MM.1S (cell line): ENCODE measurements at regions not wholly inside any gene's neighbourhood (a gene's known extent, or its start where the extent isn't known, plus 50 kb on each side); places are given as distances from the start of the nearest gene placed in this dataset.

Experiments
- DNase-seq: peaks from one replicate; pipeline ENCODE4 v3.0.0-alpha.2; 2015
- H2AFZ ChIP-seq: fragments of 300-600 bp; sonication (generic); 2 replicates; pipeline ENCODE4 v1.6.0; 2016; ENCODE audit warnings: antibody characterized with exemption, low read length
- H3F3A ChIP-seq: fragments of 300-600 bp; sonication (generic); 2 replicates; pipeline ENCODE4 v1.6.1; 2016; ENCODE audit warnings: mild to moderate bottlenecking, antibody characterized with exemption, low read length, moderate library complexity, mixed read lengths; ENCODE audit not compliant: insufficient read depth
- H3K27ac ChIP-seq: fragments of 300-600 bp; sonication (generic); 2 replicates; pipeline ENCODE4 v1.5.1; 2016; ENCODE audit warnings: mild to moderate bottlenecking, low read length
- H3K27me3 ChIP-seq: fragments of 300-600 bp; sonication (generic); replicated peaks from 2 replicates; pipeline ENCODE4 v1.6.0; 2016; ENCODE audit warnings: low read length; ENCODE audit not compliant: insufficient read depth
- H3K36me3 ChIP-seq: fragments of 300-600 bp; sonication (generic); replicated peaks from 2 replicates; pipeline ENCODE4 v1.6.1; 2016; ENCODE audit warnings: mild to moderate bottlenecking, low read length, mixed read lengths; ENCODE audit not compliant: insufficient read depth
- H3K4me1 ChIP-seq: fragments of 300-600 bp; sonication (generic); 2 replicates; pipeline ENCODE4 v1.6.1; 2016; ENCODE audit warnings: low read length, mixed read lengths
- H3K4me2 ChIP-seq: fragments of 300-600 bp; sonication (generic); 2 replicates; pipeline ENCODE4 v1.6.0; 2016; ENCODE audit warnings: low read depth, low read length
- H3K4me3 ChIP-seq: fragments of 300-600 bp; sonication (generic); 2 replicates; pipeline ENCODE4 v1.5.1; 2016; ENCODE audit warnings: low read length, mixed read lengths
- H3K79me2 ChIP-seq: fragments of 300-600 bp; sonication (generic); 2 replicates; pipeline ENCODE4 v1.6.1; 2016; ENCODE audit warnings: mixed run types, low read length, mixed read lengths
- H3K9ac ChIP-seq: fragments of 300-600 bp; sonication (generic); 2 replicates; pipeline ENCODE4 v1.6.1; 2016; ENCODE audit warnings: low read length, mixed read lengths
- H3K9me2 ChIP-seq: fragments of 300-600 bp; sonication (generic); replicated peaks from 2 replicates; pipeline ENCODE4 v1.6.1; 2016; ENCODE audit warnings: mild to moderate bottlenecking, low read length, mixed read lengths; ENCODE audit not compliant: insufficient read depth
- H3K9me3 ChIP-seq: fragments of 300-600 bp; sonication (generic); replicated peaks from 2 replicates; pipeline ENCODE4 v1.6.1; 2016; ENCODE audit warnings: mild to moderate bottlenecking, low read length, mixed read lengths; ENCODE audit not compliant: insufficient read depth
- H4K20me1 ChIP-seq: fragments of 300-600 bp; sonication (generic); 2 replicates; pipeline ENCODE4 v1.6.1; 2016; ENCODE audit warnings: mild to moderate bottlenecking, low read length, moderate library complexity, mixed read lengths; ENCODE audit not compliant: insufficient read depth
- CTCF ChIP-seq: fragments of 300-600 bp; sonication (generic); IDR thresholded peaks from 2 replicates; pipeline ENCODE4 v1.5.1; 2016; ENCODE audit warnings: antibody characterized with exemption, low read length, mixed read lengths
- EZH2 ChIP-seq: fragments of 300-600 bp; sonication (generic); optimal IDR thresholded peaks from 2 replicates; pipeline ENCODE3; 2017; ENCODE audit warnings: low read depth, mild to moderate bottlenecking, antibody characterized with exemption, low read length, mixed read lengths
- EZH2phosphoT487 ChIP-seq: fragments of 300-600 bp; sonication (generic); IDR thresholded peaks from 2 replicates; pipeline ENCODE4 v1.6.1; 2018; ENCODE audit warnings: antibody characterized with exemption, low read length

- TF ChIP-seq EZH2 (no peak), CTCF (no peak), EZH2phosphoT487 (no peak)
- H3K4me1 ChIP-seq, result no peaks in the 10 kb centered on the region
- H3F3A ChIP-seq, result no peaks in the 10 kb centered on the region
- H3K9me3 ChIP-seq, result no peaks in the 10 kb centered on the region
- H3K9ac ChIP-seq, result no peak overlapping the region
- DNase-seq, result no peak
- no peak overlapping the region for H3K27ac ChIP-seq
- H2AFZ ChIP-seq, result no peak overlapping the region
- H3K36me3 ChIP-seq, result no peaks in the 10 kb centered on the region
- no peak overlapping the region for H3K4me3 ChIP-seq
- H3K4me2 ChIP-seq, result no peak overlapping the region
- no peaks in the 10 kb centered on the region for H3K27me3 ChIP-seq
- no peaks in the 10 kb centered on the region for H3K9me2 ChIP-seq
- no peaks in the 10 kb centered on the region for H4K20me1 ChIP-seq
- no peaks in the 10 kb centered on the region for H3K79me2 ChIP-seq
Measured at GRCh38 chr5:167594750-167595149, 696.7 kb upstream of the WWC1 start.

GRCh38 chr5:167595196-167595595 lies 696.2 kb upstream of the WWC1 start:
- Histone ChIP-seq H3K79me2 (no peaks in the 10 kb centered on the region), H3K4me1 (no peaks in the 10 kb centered on the region), H2AFZ (no peak overlapping the region), H3K4me3 (no peak overlapping the region), H3K9me3 (no peaks in the 10 kb centered on the region), H3K36me3 (no peaks in the 10 kb centered on the region), H3K9ac (no peak overlapping the region), H3K9me2 (no peaks in the 10 kb centered on the region), H3F3A (no peaks in the 10 kb centered on the region), H3K27me3 (no peaks in the 10 kb centered on the region), H3K4me2 (no peak overlapping the region), H4K20me1 (no peaks in the 10 kb centered on the region), H3K27ac (no peak overlapping the region)
- TF ChIP-seq EZH2phosphoT487, result no peak
- TF ChIP-seq EZH2, result no peak
- TF ChIP-seq CTCF, result no peak
- no peak for DNase-seq

- no peaks in the 10 kb centered on the region for H3K79me2 ChIP-seq
- no peak for TF ChIP-seq EZH2
- TF ChIP-seq EZH2phosphoT487, result no peak
- no peak for TF ChIP-seq CTCF
- no peak overlapping the region for H3K4me3 ChIP-seq
- H3K27ac ChIP-seq, result no peak overlapping the region
- DNase-seq, result no peak
- no peaks in the 10 kb centered on the region for H3F3A ChIP-seq
- H3K9me3 ChIP-seq, result no peaks in the 10 kb centered on the region
- no peak overlapping the region for H2AFZ ChIP-seq
- H3K36me3 ChIP-seq, result no peaks in the 10 kb centered on the region
- H3K9me2 ChIP-seq, result no peaks in the 10 kb centered on the region
- H3K9ac ChIP-seq, result no peak overlapping the region
- H3K4me2 ChIP-seq, result no peak overlapping the region
- H4K20me1 ChIP-seq, result no peaks in the 10 kb centered on the region
- H3K27me3 ChIP-seq, result no peaks in the 10 kb centered on the region
- H3K4me1 ChIP-seq, result no peaks in the 10 kb centered on the region
Measured at GRCh38 chr5:167598166-167598565, 693.3 kb upstream of the WWC1 start.
